Mesothelial cell of epicardium (in vitro differentiated cells): ENCODE measurements at regions not wholly inside any gene's neighbourhood (a gene's known extent, or its start where the extent isn't known, plus 50 kb on each side); places are given as distances from the start of the nearest gene placed in this dataset.
A peak's percentile ranks its signal among the peaks of the same experiment; 100 is the strongest.

Source experiments
- DNase-seq, 2 experiments: peaks; one replicate each; pipeline ENCODE4 v3.0.0; 2021; ENCODE audit warnings: low spot score in 2 of 2; ENCODE audit not compliant: unreplicated experiment in 2 of 2
- H3K27ac Mint-ChIP-seq: 2 replicates; pipeline ENCODE4 v1.8.0; 2021; ENCODE audit warnings: mixed read lengths
- H3K27me3 Mint-ChIP-seq: 2 replicates; pipeline ENCODE4 v1.8.0; 2021; ENCODE audit warnings: low read depth, mixed read lengths
- H3K36me3 Mint-ChIP-seq: 2 replicates; pipeline ENCODE4 v1.8.0; 2021; ENCODE audit warnings: mixed read lengths
- H3K4me1 Mint-ChIP-seq: 2 replicates; pipeline ENCODE4 v1.8.0; 2021; ENCODE audit warnings: mixed read lengths
- H3K4me3 Mint-ChIP-seq: 2 replicates; pipeline ENCODE4 v1.8.0; 2021; ENCODE audit warnings: mild to moderate bottlenecking, moderate library complexity, mixed read lengths
- H3K9me3 Mint-ChIP-seq: 2 replicates; pipeline ENCODE4 v1.8.0; 2021; ENCODE audit warnings: mixed read lengths
- TF ChIP-seq, protein P1 (sequence below): fragments of 200-600 bp; sonication (generic); IDR thresholded peaks from one replicate; pipeline ENCODE4 v1.5.0; 2021; ENCODE audit warnings: antibody characterized with exemption; ENCODE audit not compliant: unreplicated experiment

DNA sequence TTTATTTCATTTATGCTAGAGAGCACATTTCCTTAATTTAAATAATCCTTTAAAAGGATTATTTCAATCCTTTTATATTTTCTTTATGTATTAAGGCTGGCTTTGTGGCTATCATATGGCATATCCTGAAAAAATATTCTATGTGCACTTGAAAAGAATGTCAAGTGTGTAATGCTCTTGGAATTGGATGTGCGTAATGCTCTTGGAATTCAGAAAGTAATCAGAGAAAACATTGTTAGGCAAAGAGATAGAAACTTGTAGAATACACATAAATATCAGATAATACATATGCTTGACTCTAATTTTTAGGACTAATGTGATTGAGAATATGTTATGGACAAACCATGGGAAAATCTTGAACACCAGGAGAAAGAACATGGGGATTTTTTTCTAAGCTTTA lies 197.5 kb upstream of the COL3A1 start:
- TF ChIP-seq, protein P1, sequence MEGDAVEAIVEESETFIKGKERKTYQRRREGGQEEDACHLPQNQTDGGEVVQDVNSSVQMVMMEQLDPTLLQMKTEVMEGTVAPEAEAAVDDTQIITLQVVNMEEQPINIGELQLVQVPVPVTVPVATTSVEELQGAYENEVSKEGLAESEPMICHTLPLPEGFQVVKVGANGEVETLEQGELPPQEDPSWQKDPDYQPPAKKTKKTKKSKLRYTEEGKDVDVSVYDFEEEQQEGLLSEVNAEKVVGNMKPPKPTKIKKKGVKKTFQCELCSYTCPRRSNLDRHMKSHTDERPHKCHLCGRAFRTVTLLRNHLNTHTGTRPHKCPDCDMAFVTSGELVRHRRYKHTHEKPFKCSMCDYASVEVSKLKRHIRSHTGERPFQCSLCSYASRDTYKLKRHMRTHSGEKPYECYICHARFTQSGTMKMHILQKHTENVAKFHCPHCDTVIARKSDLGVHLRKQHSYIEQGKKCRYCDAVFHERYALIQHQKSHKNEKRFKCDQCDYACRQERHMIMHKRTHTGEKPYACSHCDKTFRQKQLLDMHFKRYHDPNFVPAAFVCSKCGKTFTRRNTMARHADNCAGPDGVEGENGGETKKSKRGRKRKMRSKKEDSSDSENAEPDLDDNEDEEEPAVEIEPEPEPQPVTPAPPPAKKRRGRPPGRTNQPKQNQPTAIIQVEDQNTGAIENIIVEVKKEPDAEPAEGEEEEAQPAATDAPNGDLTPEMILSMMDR: no peak
- Mint-ChIP-seq H3K36me3 (peaks cover 6% of the 10 kb centered on the region), H3K27me3 (no peaks in the 10 kb centered on the region), H3K4me1 (peaks cover 9% of the 10 kb centered on the region), H3K9me3 (peaks cover 28% of the 10 kb centered on the region), H3K27ac (peak overlapping the region; percentile 22), H3K4me3 (no peak overlapping the region)
- DNase-seq: no peak

DNA sequence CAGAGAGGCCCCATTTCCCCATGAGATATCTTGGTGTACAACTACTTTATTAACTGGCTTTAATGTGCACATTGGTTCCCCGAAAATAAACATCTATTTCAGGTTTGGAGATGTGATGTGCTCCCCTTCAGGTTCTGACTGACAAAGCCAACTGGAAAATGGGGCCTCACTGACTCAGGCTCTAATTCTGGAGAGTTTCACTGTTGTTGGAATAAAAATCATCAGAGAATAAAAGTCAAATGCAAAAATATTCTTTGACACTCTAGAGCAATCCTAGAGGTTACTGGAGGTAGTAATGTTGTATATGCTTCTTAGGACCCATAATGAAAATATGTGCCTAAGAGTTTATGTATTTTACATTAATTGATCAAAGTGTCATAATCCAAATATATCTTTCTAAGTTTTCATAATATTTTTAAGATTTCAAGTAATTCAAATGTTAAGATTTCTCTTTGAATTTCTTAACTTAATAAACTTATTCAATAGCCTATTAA lies 189.9 kb upstream of the COL3A1 start:
- H3K9me3 Mint-ChIP-seq: peaks cover 11% of the 10 kb centered on the region
- H3K36me3 Mint-ChIP-seq: no peaks in the 10 kb centered on the region
- H3K27ac Mint-ChIP-seq: peak overlapping the region; percentile 47
- DNase-seq: no peak
- H3K4me1 Mint-ChIP-seq: peaks cover 48% of the 10 kb centered on the region
- no peaks in the 10 kb centered on the region for H3K27me3 Mint-ChIP-seq
- TF ChIP-seq, protein P1: no peak
- no peak overlapping the region for H3K4me3 Mint-ChIP-seq

DNA sequence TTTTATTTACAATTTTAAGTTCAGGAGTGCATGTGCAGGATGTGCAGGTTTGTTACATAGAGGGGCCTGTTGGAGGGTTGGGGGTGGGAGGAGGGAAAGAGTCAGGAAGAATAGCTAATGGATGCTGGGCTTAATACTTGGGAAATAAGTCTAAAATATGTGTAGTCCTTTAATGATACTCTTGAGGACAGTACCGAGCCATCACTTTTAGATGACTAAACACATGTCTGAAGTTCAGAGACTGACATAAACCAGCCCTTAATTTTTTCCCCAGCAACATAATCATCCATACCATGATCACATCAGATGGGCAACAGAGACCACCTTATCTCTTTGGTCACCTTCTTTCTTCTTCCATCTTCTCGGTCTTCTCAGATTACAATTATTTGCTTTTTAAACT lies 189.1 kb upstream of the COL3A1 start:
- DNase-seq: no peak
- H3K4me3 Mint-ChIP-seq: peak overlapping the region; percentile 0
- TF ChIP-seq, protein P1: no peak
- peak overlapping the region; percentile 100 for H3K27ac Mint-ChIP-seq
- peaks cover 9% of the 10 kb centered on the region for H3K9me3 Mint-ChIP-seq
- H3K4me1 Mint-ChIP-seq: peaks cover 52% of the 10 kb centered on the region
- H3K36me3 Mint-ChIP-seq: no peaks in the 10 kb centered on the region
- H3K27me3 Mint-ChIP-seq: no peaks in the 10 kb centered on the region

DNA sequence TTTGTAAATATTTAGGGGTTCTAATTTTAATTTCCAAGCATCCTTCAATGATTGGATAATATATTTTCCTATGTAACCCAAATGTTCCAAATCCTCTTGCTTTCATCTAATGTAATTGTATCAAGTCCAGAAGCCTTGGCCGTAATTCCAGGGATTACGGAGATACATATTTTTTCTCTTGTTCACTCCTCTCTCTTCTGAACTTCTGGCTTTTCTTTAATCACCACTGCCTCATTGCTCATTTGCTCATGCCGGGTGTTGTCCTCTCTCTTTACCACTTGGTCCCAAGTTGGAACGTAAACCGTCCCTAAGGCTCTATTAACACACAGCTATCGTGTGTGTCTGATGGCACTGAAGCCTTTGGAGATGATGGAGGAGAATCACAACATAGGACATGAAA lies 188.7 kb upstream of the COL3A1 start:
- no peaks in the 10 kb centered on the region for H3K36me3 Mint-ChIP-seq
- H3K9me3 Mint-ChIP-seq: peaks cover 9% of the 10 kb centered on the region
- peak overlapping the region; percentile 0 for H3K4me3 Mint-ChIP-seq
- DNase-seq: no peak
- H3K4me1 Mint-ChIP-seq: peaks cover 55% of the 10 kb centered on the region
- H3K27ac Mint-ChIP-seq: peak overlapping the region; percentile 100
- TF ChIP-seq, protein P1: no peak
- H3K27me3 Mint-ChIP-seq: no peaks in the 10 kb centered on the region

DNA sequence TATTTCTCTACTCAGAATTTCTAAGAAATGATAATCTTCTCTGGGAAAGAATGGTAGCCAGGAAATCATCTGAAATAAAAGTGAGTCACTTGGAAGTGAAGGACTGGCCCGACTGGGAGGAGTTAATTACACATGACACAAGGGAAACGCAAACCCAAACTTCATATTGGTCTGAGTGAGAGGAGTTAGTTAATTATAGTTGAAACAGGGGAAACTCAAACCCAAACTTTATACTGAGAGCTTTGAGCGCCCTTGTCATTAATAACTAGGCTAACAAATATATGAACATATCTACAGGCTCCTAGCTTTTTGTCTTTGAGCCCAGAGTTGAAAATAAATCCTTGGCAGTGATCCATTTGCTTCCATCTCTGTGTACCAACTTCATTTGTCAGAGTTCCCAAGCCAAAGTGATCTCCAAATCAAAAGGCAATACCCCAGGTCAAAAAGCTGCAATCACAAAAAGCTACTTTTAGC lies 187.8 kb upstream of the COL3A1 start:
- H3K4me3 Mint-ChIP-seq: peak overlapping the region; percentile 59
- peak overlapping the region; percentile 100 for H3K27ac Mint-ChIP-seq
- TF ChIP-seq, protein P1: no peak

More for the DNA sequence above, 187.8 kb upstream of the COL3A1 start:
- no peak for DNase-seq
- Mint-ChIP-seq H3K4me1 (peaks cover 54% of the 10 kb centered on the region), H3K9me3 (peaks cover 9% of the 10 kb centered on the region), H3K27me3 (no peaks in the 10 kb centered on the region), H3K36me3 (no peaks in the 10 kb centered on the region)
